ENCODE measurements at regions not wholly inside any gene's neighbourhood (a gene's known extent, or its start where the extent isn't known, plus 50 kb on each side); places are given as distances from the start of the nearest gene placed in this dataset.

DNA sequence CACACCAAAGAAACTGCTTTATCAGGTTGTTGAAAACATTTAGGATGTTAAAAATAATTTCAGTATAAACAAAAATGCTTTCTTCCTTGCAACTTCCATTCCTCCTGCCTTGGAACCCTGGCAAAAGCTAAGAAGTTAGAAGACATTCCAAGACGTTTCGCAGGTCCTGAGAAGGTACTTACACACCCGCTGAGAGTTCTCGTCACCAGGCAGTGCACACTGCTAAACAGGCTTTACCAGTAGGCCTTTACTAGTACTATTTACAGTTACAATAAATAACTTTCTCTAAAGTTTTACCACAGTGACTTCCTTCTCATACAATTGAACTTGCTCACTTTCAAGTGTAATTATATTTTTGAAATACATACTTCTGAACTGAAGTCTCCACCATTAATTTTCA is 81.4 kb upstream of the RPS6KA2 start (continued):
- TF ChIP-seq, protein P1, sequence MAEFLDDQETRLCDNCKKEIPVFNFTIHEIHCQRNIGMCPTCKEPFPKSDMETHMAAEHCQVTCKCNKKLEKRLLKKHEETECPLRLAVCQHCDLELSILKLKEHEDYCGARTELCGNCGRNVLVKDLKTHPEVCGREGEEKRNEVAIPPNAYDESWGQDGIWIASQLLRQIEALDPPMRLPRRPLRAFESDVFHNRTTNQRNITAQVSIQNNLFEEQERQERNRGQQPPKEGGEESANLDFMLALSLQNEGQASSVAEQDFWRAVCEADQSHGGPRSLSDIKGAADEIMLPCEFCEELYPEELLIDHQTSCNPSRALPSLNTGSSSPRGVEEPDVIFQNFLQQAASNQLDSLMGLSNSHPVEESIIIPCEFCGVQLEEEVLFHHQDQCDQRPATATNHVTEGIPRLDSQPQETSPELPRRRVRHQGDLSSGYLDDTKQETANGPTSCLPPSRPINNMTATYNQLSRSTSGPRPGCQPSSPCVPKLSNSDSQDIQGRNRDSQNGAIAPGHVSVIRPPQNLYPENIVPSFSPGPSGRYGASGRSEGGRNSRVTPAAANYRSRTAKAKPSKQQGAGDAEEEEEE (CRISPR knock-in tag; IDR thresholded peaks at IDR 0.05; ENCODE audit: borderline replicate concordance), result no peak

DNA sequence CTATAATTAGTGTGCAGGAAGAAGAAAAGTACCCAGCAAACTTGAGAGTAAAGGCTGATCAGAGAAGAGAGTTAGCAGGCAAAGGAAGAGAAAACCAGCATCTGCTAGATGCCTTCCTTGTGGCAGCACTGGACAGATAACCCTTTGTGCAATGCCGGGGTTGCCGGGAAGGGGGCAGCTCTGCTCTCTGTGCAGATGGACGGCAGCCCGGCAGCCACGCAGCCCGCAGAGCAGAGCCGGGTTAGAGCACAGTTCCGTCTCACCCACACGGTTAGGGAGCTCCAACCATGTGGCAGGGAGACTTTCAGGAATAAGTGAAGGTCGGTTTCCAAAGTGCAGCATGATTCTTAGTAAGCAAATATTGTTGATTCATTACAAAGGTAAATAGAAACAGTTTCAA is 80.0 kb upstream of the RPS6KA2 start:
- no peak overlapping the region for H2AFZ ChIP-seq (ENCODE audit: low read length)
- H3K27ac ChIP-seq (ENCODE audit: extremely low read length, insufficient read depth, low read length), result no peak overlapping the region
- CTCF ChIA-PET (ENCODE audit: low intra/inter-chr PET ratio, low total read pairs), result no interaction called here
- POLR2A ChIA-PET, result no interaction called here
- in situ Hi-C loops (cut with HindIII; ENCODE audit: extremely low pct_ligation_motif_present, low pct_unique_long_range_greater_than_20kb), result no loop called here
- no peaks in the 10 kb centered on the region for H4K20me1 ChIP-seq (ENCODE audit: insufficient read depth, low read length)
- 2% methylated on average over 10 of the region's 10 CpGs for WGBS (ENCODE audit: low lambda C conversion rate)
- H3K9ac ChIP-seq (ENCODE audit: insufficient read depth, low read depth, low read length), result no peak overlapping the region
- FAIRE-seq, result no peak
- H3K9me3 ChIP-seq (ENCODE audit: low read length), result no peaks in the 10 kb centered on the region
- H3K4me2 ChIP-seq (ENCODE audit: low read depth, low read length), result no peak overlapping the region
- intact Hi-C loops (cut with micrococcal nuclease; ENCODE audit: unreplicated experiment), result no loop called here
- BruUV-seq (replicated peaks), result no TSS peak
- H3K36me3 ChIP-seq (replicated peaks in 1 of 2; ENCODE audit: control insufficient read depth in 1 of 2, insufficient read depth in 2 of 2, low read length in 2 of 2), result no peaks in the 10 kb centered on the region
- H3K4me3 ChIP-seq (replicated peaks in 1 of 3; ENCODE audit: insufficient read depth in 1 of 3, low read depth in 2 of 3, low read length in 3 of 3), result no peak overlapping the region
- peak; percentile 22 for DNase-seq (ENCODE audit: low spot score)
- ATAC-seq, result peak; percentile 99
- no peaks in the 10 kb centered on the region for H3K79me2 ChIP-seq (ENCODE audit: insufficient read depth, low read length)
- H3K27me3 ChIP-seq (ENCODE audit: control insufficient read depth in 1 of 2, insufficient read depth in 2 of 2, low read length in 2 of 2), result peaks cover 0 to 20% of the 10 kb centered on the region in 2 experiments; a peak in 2 of 5 replicates
- TF ChIP-seq ZNF83 (CRISPR knock-in tag; IDR thresholded peaks at IDR 0.05; ENCODE audit: borderline replicate concordance), result no peak
- TF ChIP-seq, protein P2, sequence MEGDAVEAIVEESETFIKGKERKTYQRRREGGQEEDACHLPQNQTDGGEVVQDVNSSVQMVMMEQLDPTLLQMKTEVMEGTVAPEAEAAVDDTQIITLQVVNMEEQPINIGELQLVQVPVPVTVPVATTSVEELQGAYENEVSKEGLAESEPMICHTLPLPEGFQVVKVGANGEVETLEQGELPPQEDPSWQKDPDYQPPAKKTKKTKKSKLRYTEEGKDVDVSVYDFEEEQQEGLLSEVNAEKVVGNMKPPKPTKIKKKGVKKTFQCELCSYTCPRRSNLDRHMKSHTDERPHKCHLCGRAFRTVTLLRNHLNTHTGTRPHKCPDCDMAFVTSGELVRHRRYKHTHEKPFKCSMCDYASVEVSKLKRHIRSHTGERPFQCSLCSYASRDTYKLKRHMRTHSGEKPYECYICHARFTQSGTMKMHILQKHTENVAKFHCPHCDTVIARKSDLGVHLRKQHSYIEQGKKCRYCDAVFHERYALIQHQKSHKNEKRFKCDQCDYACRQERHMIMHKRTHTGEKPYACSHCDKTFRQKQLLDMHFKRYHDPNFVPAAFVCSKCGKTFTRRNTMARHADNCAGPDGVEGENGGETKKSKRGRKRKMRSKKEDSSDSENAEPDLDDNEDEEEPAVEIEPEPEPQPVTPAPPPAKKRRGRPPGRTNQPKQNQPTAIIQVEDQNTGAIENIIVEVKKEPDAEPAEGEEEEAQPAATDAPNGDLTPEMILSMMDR (CRISPR knock-in tag; IDR thresholded peaks at IDR 0.05), result peak; percentile 63
- TF ChIP-seq YY1 (IDR thresholded peaks at IDR 0.05; ENCODE audit: insufficient read depth, insufficient replicate concordance, low read depth, low read length), result peak; percentile 58
- TF ChIP-seq SMC3 (IDR thresholded peaks at IDR 0.05; ENCODE audit: low read length), result 0 out of 2 replicates have a peak, but pooled peaks have one; percentile 6
- TF ChIP-seq STAG1 (CRISPR knock-in tag; IDR thresholded peaks at IDR 0.05), result peak; percentile 34; the same call in 1 of the 2 replicates
- TF ChIP-seq, protein P3, sequence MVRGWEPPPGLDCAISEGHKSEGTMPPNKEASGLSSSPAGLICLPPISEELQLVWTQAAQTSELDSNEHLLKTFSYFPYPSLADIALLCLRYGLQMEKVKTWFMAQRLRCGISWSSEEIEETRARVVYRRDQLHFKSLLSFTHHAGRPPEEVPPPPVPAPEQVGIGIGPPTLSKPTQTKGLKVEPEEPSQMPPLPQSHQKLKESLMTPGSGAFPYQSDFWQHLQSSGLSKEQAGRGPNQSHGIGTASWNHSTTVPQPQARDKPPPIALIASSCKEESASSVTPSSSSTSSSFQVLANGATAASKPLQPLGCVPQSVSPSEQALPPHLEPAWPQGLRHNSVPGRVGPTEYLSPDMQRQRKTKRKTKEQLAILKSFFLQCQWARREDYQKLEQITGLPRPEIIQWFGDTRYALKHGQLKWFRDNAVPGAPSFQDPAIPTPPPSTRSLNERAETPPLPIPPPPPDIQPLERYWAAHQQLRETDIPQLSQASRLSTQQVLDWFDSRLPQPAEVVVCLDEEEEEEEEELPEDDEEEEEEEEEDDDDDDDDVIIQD (CRISPR knock-in tag; IDR thresholded peaks at IDR 0.05; ENCODE audit: low read depth), result no peak
- TF ChIP-seq, protein P4, sequence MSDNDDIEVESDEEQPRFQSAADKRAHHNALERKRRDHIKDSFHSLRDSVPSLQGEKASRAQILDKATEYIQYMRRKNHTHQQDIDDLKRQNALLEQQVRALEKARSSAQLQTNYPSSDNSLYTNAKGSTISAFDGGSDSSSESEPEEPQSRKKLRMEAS (IDR thresholded peaks at IDR 0.05), result peak; percentile 39; the same call in 1 of the 2 replicates
- no peak for TF ChIP-seq ZNF562 (CRISPR knock-in tag; IDR thresholded peaks at IDR 0.05; ENCODE audit: borderline replicate concordance)
- TF ChIP-seq, protein P5, sequence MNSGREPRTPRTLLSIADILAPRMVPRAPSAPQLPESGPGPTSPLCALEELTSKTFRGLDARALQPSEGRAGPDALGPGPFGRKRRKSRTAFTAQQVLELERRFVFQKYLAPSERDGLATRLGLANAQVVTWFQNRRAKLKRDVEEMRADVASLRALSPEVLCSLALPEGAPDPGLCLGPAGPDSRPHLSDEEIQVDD (CRISPR knock-in tag; IDR thresholded peaks at IDR 0.05; ENCODE audit: borderline replicate concordance), result no peak
- TF ChIP-seq, protein P6, sequence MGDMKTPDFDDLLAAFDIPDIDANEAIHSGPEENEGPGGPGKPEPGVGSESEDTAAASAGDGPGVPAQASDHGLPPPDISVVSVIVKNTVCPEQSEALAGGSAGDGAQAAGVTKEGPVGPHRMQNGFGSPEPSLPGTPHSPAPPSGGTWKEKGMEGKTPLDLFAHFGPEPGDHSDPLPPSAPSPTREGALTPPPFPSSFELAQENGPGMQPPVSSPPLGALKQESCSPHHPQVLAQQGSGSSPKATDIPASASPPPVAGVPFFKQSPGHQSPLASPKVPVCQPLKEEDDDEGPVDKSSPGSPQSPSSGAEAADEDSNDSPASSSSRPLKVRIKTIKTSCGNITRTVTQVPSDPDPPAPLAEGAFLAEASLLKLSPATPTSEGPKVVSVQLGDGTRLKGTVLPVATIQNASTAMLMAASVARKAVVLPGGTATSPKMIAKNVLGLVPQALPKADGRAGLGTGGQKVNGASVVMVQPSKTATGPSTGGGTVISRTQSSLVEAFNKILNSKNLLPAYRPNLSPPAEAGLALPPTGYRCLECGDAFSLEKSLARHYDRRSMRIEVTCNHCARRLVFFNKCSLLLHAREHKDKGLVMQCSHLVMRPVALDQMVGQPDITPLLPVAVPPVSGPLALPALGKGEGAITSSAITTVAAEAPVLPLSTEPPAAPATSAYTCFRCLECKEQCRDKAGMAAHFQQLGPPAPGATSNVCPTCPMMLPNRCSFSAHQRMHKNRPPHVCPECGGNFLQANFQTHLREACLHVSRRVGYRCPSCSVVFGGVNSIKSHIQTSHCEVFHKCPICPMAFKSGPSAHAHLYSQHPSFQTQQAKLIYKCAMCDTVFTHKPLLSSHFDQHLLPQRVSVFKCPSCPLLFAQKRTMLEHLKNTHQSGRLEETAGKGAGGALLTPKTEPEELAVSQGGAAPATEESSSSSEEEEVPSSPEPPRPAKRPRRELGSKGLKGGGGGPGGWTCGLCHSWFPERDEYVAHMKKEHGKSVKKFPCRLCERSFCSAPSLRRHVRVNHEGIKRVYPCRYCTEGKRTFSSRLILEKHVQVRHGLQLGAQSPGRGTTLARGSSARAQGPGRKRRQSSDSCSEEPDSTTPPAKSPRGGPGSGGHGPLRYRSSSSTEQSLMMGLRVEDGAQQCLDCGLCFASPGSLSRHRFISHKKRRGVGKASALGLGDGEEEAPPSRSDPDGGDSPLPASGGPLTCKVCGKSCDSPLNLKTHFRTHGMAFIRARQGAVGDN (CRISPR knock-in tag; IDR thresholded peaks at IDR 0.05), result peak; percentile 33; the same call in 1 of the 2 replicates
- H3K4me1 ChIP-seq (ENCODE audit: insufficient read depth, low read length), result no peaks in the 10 kb centered on the region

All from HepG2 (cell line).